GM03348 (cell line): ENCODE measurements at regions not wholly inside any gene's neighbourhood (a gene's known extent, or its start where the extent isn't known, plus 50 kb on each side); places are given as distances from the start of the nearest gene placed in this dataset.

Experiments
- DNase-seq: peaks from one replicate; pipeline ENCODE4 v3.0.0; 2012; ENCODE audit warnings: low spot score

DNA sequence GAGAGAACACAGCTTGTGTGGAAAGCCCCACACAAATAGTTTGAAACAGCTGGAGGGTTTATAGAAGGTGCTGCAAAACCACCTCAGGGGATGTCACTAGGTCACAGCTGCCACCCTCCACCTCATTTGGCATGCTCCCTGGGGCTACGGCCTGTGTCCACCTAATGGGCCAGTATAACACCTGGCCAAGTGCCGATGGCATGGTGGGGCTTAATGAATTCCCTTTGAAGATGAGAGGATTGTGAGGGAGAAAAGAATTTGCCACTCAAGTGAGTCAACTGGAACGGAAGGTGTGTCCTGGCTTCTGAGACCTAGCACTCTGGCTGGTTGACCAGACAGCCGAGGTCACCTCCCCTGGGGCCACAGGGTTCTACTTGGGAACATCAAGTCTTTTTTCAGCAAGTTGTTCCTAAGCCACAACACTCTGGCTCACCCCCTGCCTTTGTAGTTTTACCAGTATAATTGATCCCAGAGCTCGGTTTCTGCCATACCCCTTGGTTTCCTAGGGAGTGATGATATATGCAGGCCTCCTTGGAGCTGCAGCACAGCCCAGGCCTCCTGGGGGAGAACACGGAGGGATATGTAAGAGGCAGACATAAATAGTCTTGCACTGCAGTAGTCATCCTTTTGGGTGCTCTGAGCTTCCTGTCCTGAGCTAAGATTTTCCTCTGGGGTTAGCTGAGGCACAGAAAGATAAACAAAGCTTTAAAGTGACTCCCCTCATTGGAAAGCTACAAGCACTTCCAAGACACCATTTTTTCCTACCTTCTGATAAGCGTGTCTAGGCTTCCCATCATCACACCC lies 178.2 kb upstream of the LPP start:
- peak; percentile 12 for DNase-seq

DNA sequence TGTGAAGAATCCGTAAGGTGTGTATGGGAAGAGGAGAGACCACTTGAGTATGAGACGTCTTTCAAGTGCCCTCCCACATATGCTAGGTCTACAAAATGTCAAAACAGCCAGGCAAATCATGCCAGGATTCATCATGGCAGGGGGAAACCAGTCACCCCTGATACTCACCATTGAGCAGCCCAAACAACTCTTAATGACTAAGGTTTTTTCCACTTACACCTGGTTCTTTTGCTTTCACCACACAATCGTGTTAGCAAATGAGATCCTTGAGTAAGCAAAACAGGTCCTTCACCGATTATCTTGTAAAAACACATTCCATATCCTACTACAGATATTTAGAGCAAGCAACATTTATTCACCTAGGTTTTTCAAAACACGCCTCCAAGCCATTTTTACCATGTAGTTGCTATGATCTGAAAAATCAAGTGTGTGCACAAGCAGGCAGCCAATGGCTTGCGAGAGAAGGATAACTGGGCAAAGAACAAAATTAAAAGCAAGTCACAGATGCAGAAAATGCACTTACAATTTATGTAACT lies 177.5 kb upstream of the LPP start:
- DNase-seq = no peak

DNA sequence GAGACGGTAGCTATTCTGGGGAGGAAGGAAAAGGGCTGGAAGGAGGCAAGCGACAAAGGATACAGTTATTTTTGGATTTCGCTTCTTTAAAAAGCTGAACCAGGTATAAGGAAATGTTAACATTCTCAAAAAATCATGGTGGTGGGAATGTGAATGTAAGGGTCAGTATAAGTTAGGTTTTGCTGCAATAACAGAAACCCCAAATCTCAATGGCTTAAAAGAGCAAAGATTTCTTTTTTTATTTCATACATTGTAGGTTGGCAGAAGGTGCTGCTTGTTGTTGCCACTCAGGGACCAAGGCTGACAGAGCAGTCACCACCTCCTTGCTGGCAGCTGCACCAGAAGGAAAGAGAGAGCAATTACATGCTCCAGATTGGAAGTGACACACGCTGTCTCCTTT lies 176.3 kb upstream of the LPP start:
- DNase-seq = no peak

DNA sequence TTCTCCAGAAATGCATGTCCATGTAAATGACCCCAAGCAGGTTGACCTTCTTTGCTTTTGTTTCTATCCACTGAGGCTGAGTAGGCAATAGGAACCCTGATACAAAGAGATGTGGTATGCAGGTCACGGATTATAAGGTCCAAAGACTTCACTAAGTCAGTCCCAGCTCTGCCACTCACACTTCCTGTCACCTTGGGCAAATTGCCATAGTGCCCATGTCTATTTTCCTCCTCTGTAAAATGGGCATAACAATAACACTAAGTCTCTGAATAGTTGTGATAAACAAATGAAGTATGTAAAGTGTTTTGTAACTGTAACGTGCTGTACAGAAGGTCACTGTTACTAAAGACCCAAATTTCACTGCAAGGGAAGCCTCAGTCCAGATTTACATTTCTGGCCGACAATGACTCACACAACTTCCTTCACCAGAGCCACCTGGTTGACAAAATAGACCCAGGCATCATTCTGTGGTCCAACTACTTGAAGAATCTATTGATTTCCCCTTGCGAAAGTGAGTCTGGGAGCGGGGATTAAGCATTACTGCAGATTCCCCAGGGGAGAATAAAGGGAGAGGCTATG lies 175.4 kb upstream of the LPP start:
- no peak for DNase-seq

DNA sequence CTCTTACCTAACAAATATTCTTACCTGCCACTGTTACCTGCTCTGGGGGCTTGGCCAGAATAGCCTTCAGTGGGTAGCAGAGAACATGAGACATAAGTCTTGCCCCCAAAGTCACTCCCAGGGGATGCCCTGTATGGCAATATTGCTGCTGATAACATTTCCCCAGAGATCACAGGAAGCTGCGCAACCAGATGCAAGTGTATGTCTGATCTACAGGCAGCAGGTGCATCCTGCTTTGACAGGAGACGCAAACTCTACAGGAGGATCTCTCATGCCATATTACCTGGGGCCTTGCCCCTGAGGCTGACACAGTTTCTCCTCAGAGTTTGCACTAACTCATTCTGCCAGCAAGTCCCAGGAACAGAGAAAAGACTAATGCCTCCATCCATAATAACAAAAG lies 174.4 kb upstream of the LPP start:
- no peak for DNase-seq

DNA sequence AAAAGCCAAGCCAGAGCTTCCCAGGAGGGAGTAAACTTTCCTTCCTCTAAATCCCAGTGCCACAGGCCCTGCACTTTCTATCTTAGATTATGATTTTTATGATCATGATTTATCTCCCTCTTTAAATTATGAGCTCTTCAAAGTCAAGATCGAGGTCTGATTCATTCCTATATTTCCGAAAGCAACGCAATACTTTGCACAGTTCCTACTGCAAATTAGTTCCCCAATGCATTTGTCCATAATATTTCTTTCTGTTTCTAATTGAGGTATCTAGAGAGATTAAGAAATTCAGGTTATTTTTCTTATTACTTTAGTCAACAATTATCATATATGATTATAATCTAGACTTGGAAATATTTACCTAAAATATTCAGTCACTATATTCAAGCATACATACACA lies 173.1 kb upstream of the LPP start:
- no peak for DNase-seq

DNA sequence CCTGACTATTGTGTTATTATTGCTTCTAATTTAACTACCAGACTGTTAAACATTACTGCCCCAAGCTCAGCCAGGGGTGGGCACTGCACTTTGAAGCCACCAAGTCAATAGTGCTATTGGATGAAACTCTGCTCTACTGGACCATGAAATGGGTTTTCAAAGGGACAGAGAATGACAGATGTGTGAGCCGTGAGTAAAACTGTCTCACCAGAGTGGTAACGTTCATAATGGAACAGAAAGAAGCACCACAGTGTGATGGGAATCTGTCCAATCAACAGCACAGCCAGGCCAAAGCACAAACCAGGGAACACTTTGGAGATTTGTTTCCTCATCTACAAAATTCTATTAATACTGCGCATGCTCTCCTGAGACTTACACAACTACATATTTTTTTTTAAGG lies 171.8 kb upstream of the LPP start:
- no peak for DNase-seq

DNA sequence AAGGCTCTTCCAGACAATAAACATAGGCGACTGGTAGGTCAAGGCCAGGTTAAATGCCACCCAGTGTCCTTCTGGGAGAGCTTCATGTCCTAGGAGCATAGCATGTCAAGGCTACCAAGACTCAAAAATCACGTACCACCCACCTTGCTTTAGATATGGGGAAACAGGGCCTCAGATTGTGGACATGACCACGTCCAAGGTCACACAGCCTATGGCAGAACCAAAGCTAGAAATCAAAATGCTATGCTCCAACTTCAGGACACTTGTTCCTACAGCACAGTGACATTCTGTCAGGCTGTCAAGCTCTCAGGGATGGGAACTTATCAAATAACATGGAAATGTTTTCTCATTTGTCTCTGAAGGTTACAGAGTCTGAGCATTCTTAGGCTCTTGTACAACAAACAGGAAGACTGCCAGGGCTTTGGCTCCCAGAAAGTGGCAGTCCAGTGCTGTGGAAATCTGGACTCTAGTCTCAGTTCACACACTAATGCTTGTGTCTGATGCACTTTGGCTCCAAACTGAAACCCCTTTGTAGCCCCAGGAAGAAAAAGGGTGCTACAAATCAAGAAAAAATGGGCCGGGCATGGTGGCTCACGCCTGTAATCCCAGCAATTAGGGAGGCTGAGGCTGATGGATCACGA lies 170.4 kb upstream of the LPP start:
- no peak for DNase-seq

DNA sequence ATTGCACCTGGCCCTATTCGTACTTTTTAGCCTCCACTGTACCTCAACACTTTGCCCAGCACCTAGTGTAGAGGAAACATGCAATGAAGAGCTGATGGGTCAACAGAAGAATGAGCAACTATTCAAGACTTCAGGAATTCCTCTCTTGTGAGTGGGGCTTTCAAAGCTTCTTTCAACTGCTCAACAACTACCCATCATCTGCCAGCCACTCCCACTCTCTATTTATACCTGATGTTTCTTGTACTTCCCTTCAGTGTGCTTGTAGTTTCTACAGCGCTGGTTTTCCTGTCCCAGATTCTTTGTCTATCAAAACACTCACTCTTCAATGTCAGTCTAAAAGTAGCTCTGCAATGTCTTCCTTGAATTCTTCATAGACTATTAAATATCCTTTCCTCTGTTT lies 168.3 kb upstream of the LPP start:
- DNase-seq = no peak

DNA sequence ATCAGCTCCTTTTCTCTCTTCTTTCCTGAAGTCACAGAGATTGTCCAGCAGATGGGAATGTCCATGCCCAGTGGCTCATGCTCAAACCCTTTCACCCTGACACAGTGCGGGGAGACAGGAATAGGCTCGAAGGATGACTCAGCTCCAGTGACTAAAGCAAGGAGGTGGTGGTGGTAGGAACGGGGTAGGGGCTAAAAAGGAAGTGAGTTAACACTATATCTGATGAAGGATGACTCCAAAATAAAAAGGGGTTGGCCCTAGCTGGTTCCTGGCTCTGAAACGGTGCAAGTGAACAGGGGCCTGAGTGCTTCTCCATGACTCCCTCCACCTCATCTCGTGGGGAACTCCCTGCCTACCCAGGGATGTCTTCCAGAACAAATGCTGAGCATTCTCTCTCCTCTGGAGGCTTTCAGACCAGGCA lies 167.4 kb upstream of the LPP start:
- peak; percentile 76 for DNase-seq

DNA sequence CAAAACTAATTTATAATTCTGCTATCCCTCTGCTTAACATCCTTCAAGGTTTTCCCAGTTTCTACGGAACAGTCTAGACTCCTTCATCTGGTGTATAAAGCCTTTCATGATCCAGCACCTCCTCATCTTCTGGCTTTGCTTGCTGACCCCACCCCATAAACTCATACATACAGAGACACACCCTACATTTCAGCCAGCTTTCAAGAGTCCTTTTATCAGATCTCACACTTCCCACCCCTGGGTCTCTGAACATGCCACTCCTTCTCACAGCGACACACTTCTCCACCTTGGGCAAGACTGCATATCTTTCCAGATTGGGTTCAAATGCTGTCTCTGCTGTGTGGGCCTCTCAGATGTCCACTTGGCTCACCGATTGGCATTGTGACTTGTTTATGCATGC lies 166.8 kb upstream of the LPP start:
- DNase-seq = no peak

DNA sequence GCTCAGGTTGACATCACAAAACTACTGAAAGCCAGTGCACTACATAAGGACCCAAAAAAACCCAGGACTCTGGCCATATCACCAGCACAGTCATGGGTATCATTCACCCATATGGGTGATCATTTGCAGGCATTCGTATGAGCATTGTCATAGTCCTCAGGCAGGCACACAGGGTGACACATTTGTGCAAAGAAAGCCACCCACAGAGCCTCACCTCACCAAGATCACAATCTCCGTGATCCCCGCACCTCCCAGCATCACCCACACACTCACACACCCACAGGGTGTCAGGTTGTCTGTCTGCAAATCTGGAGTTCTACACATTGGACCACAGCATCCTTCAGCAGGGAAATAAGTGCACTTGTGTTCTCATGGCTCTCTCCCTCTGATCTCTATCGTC lies 166.0 kb upstream of the LPP start:
- DNase-seq = no peak

DNA sequence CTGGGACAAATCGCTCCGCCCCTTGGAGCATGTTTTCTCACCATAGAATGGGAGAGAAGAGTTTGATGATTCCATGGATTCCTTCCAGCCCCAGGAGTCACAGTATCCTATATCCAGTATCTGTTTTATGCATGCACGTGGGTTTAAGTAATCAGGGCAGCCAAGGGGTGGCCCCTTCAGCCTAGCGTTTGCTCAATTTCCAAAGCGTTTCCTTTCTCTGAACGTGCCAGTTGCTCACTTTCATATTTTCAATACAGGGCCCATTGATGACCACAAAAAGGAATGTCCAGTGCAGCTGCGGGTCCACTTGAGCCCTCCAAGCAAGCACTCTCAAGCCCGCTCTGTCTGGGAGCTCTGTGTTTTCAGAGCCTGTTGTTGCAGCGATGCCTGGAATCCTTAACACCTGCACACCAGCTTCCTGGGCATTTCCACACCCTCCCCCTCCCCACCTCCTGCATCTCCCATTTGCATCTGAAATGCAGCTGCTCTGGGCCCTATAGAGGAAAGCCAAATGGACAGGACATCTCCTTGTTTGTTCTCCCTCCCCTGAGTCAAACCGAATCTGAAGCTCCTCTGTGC lies 164.3 kb upstream of the LPP start:
- DNase-seq = no peak

DNA sequence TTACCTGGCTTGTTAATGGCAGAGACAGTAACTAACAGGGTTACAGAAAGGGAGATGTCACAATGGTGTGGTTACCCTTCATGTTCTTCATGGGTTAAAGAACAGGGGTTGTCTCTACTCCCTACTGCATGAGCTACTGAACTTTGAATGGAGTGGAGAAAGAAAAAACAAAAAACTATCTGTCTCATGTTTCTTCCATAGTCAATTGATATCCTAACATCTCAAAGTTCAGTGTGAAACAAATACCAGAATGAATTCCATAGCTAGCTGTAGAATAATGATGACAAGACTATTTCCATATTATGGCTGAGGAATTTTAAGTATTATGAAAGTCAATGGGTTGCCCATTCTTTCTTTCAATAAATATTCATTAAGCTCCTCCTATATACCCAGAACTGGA lies 161.3 kb upstream of the LPP start:
- no peak for DNase-seq

DNA sequence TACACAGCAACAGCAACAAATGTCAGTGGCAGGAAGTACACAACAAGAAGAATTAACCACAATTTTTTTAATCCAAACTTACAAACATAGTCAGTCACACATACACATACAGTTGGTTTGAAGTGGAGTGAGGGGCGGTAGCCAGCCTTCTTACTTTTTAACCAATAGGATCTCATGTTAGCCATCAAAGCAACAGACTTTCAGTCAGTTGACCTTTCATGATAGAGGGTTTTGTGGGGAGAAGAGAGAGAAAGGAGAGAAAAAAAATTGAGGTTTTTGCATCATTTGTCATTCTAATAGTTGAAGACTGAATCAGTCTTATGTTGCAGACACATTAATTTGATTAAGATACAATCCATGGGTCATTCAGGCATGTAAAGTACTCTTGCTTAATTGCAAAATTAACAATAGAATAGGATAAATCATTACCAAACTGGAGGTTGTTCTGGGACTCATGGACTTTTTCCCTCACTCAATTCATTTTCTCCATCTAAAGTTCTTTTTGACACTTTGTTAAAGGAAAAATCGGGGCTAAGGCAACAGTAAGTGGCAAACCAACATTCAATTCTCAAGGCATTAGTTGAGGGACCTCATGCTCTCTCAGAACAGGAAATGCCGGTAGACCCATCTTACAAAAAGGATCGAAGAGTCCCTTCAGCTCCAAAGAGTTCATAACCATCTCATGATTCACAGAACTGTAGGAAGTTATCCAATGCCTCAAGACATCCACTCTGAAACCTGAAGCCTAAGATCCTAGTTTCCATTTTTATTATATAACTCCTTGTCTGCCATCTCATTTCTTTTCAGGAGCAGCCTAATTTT lies 159.5 kb upstream of the LPP start:
- DNase-seq = peak; percentile 69

DNA sequence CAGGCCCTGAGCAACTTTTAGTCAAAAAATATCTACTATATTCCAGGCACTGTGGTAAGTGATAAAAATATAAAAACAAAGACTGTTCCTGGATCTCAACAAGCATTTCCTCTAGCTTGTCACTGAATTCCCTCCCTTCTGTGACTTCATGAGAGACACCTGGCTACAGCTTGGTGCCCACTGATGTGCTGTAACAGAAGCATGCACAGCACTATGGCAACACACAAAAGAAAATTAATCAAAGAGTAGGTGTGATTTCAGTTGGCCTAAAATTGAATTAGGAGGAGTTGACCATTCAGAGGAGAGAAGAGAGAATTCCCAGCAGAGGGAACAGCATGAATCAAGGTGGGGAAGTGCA lies 158.9 kb upstream of the LPP start:
- DNase-seq = no peak

DNA sequence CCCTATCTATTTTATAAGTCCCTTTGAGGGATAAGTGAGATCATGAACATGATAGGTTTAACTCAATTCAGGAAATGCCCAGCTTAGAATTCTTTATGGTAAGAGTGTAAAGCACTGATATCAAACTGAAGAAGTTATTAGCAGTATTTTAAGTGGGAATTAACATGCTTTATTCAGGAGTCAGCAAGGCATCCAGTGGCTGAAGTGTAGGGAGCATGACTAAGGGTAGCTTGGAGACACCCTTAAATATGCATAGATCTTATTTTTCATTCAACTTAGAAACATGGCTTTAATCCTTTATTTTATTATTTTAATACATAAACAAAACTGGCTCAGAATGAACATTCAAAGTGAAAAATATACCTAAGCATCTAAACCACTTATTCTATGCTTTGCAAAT lies 158.3 kb upstream of the LPP start:
- DNase-seq = no peak

DNA sequence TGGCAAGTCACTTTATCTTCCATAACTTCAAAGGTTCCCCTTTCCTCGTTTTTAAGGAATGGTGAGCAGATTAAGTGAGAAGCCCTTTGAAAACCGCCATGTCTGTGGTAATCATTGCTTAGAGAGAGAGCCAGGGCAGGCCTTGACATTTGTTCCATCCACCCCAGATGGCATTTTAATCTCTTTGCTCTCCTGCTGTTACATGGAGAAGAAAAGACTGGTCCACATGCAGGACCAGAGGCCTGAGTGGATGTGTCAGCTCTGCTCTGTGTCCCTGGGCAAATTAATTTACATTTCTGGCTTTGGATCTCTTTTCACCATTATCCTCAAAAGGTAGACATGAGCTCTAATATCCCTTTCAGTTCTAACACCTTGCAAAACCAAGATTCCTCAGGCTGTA lies 157.3 kb upstream of the LPP start:
- DNase-seq = no peak

DNA sequence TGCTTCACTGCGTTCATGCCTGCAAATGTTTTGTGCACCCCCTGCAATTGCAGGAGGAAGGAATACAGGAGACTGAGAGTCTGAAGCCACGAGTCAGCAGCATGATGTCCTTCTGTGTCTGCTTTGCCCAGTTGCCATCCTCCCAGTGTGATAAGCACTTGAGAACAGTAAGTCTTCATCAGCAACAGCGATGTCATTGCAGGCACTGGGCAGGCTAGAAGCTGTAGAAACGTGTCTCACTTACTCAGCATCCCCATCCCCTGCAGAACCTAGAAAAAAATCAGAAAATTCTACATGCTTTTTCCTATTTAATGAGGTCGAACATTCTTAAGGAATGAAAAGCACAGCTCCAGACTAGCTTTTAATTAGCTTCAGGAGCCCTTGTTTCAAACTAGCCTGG lies 156.5 kb upstream of the LPP start:
- DNase-seq = no peak

DNA sequence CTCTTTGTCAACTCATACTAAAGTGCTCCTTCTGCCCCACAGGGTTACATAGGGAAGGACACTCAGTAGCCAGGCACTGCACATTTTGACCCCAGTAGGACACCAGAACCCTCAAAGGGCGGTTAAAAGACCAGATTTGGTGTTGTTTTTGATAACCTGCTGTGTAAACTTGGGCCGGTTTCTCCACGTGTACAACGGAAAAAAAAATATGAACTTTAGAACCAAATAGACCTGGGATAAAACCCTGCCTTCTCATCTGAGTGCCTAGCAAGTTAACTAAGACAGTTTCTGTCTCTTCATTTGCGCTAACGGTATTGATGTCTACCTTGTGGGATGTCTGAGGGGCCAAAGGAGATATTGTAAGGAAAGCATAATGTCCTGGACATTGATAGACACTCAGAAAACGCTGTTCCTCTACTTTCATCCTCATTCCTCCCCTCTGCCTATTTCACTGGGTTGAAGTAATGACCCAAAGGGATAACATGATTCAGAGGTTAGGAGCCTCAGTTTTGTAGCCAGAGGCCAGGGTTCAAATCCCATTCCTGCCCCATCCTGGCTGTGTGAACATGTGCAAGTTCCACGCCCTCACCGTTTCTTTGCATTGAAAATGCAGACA lies 155.9 kb upstream of the LPP start:
- DNase-seq = no peak

DNA sequence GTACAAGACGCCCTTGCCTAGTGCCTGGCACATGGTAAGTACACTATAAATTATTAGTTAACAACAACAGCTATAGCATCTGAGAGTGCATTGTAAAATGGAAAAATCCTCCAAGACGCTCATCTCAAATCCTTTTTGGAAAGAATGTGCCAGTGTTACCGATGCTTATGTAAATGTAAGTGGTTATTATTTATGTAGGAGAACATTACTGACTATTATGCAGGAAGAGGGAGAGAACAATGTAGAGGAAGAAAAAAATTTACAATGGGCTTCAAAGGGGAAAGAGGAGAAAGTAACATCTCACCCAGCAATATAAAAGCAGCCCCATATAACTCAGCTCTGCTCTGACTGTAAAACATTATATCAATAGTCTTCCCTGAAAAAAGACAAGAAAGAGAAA lies 155.3 kb upstream of the LPP start:
- DNase-seq = no peak

DNA sequence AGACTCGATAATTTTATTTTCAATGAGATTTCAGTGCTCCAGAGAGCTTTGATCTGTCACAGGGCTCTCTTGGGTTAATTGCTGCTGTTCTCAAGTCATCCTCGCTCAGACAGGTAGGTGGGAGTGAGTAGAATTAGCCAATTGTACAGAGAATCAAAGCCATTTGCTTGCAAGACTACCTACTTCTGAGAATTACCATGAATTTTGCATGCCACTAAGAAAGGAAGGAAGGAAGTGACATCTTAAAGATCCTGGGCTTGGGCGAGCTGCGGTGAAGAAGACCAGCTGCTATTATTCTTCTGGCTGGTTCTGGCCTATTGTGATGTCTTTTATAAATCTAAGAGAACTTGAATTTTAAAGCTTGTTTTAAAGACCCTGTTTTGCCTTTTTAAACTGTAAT lies 154.1 kb upstream of the LPP start:
- DNase-seq = no peak
